ENCODE measurements at regions not wholly inside any gene's neighbourhood (a gene's known extent, or its start where the extent isn't known, plus 50 kb on each side); places are given as distances from the start of the nearest gene placed in this dataset.

GRCh38 chr16:5461141-5461540 lies 363.5 kb upstream of the EEF2KMT start:
- DNase-seq, result no peak
- WGBS, 2 donors (ENCODE audit: low coverage in 1 of 2), result 73% methylated on average over 8 of the region's 8 CpGs; no CpG with 5 or more reads in 1 of the 2 donors
- in situ Hi-C loops (cut with MboI; ENCODE audit: low pct_ligation_motif_present in 1 of 4, low pct_unique_long_range_greater_than_20kb in 1 of 4, low sequenced_read_pairs in 3 of 4), result no loop called here
- TF ChIP-seq POLR2AphosphoS5 (IDR thresholded peaks at IDR 0.05) (no peak), EP300 (IDR thresholded peaks at IDR 0.05; ENCODE audit: low read depth) (no peak), POLR2A (IDR thresholded peaks at IDR 0.05) (no peak)
- TF ChIP-seq, protein P1, sequence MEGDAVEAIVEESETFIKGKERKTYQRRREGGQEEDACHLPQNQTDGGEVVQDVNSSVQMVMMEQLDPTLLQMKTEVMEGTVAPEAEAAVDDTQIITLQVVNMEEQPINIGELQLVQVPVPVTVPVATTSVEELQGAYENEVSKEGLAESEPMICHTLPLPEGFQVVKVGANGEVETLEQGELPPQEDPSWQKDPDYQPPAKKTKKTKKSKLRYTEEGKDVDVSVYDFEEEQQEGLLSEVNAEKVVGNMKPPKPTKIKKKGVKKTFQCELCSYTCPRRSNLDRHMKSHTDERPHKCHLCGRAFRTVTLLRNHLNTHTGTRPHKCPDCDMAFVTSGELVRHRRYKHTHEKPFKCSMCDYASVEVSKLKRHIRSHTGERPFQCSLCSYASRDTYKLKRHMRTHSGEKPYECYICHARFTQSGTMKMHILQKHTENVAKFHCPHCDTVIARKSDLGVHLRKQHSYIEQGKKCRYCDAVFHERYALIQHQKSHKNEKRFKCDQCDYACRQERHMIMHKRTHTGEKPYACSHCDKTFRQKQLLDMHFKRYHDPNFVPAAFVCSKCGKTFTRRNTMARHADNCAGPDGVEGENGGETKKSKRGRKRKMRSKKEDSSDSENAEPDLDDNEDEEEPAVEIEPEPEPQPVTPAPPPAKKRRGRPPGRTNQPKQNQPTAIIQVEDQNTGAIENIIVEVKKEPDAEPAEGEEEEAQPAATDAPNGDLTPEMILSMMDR (IDR thresholded peaks at IDR 0.05), result no peak
- peaks cover 0 to 9% (median 4%) of the 10 kb centered on the region in 4 donors for H3K4me1 ChIP-seq
- H3K36me3 ChIP-seq, result no peaks in the 10 kb centered on the region
- no peaks in the 10 kb centered on the region for H3K9me3 ChIP-seq
- no peak overlapping the region for H3K4me3 ChIP-seq
- intact Hi-C loops (cut with DNase I; ENCODE audit: low total_unique reads), result no loop called here
- no peaks in the 10 kb centered on the region for H3K27me3 ChIP-seq
- no peak overlapping the region for H3K27ac ChIP-seq

DNA sequence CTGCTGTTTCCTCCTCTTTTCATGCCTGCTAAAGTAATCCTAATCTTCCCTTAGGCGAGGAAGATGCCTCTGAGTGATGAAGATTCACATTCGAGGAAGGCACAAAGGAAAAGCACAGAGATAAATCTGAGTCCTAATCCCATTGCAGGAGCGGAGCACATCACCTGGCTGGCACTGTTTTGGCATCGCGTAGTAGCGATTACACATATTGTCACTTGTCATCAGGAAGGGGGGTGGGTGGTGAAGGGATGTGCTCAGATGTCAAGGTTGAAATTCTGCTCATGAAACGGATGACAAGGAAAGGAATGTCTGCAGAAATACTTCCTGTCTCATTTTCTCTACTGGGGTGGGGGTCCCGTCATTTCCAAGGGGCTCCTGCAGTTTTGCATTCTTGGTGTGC lies 363.1 kb upstream of the EEF2KMT start:
- Histone ChIP-seq H3K27ac (no peak overlapping the region), H3K4me3 (no peak overlapping the region), H3K36me3 (no peaks in the 10 kb centered on the region), H3K27me3 (no peaks in the 10 kb centered on the region), H3K4me1 (peaks cover 0 to 9% (median 4%) of the 10 kb centered on the region in 4 donors), H3K9me3 (no peaks in the 10 kb centered on the region)
- no peak for DNase-seq
- 78 to 81% methylated on average over 6 to 8 of the region's 8 CpGs for WGBS, 2 donors (ENCODE audit: low coverage in 1 of 2)
- intact Hi-C loops (cut with DNase I; ENCODE audit: low total_unique reads), result no loop called here
- no peak for TF ChIP-seq POLR2A (IDR thresholded peaks at IDR 0.05)
- no peak for TF ChIP-seq POLR2AphosphoS5 (IDR thresholded peaks at IDR 0.05)
- TF ChIP-seq EP300 (IDR thresholded peaks at IDR 0.05; ENCODE audit: low read depth), result no peak
- TF ChIP-seq, protein P1 (IDR thresholded peaks at IDR 0.05), result no peak
- in situ Hi-C loops (cut with MboI; ENCODE audit: low pct_ligation_motif_present in 1 of 4, low pct_unique_long_range_greater_than_20kb in 1 of 4, low sequenced_read_pairs in 3 of 4), result no loop called here

DNA sequence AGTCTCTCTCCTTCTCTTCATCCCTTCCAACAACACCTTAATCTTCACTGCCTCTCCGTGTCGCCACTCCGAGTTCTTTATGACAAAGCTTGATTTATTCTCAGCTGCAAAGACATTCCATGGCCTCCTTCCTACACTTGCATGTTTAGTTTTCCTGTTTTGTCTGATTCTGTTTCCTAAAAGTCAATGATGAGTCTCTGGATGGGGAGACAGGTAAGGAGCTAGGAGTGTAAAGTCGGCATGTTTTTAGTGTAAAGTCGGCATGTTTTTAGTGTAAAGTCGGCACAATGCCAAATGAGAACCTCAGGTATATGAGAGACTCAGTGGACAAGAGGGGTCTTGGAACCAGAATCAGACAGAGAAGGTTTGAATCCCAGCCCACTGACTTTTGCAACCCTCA lies 362.3 kb upstream of the EEF2KMT start:
- Histone ChIP-seq H3K27me3 (no peaks in the 10 kb centered on the region), H3K4me1 (peaks cover 0 to 7% (median 3%) of the 10 kb centered on the region in 4 donors), H3K4me3 (no peak overlapping the region), H3K36me3 (no peaks in the 10 kb centered on the region), H3K27ac (no peak overlapping the region), H3K9me3 (no peaks in the 10 kb centered on the region)
- intact Hi-C loops (cut with DNase I; ENCODE audit: low total_unique reads), result no loop called here
- 75 to 80% methylated on average over 5 to 6 of the region's 6 CpGs for WGBS, 2 donors (ENCODE audit: low coverage in 1 of 2)
- in situ Hi-C loops (cut with MboI; ENCODE audit: low pct_ligation_motif_present in 1 of 4, low pct_unique_long_range_greater_than_20kb in 1 of 4, low sequenced_read_pairs in 3 of 4), result no loop called here
- no peak for DNase-seq
- no peak for TF ChIP-seq EP300 (IDR thresholded peaks at IDR 0.05; ENCODE audit: low read depth)
- no peak for TF ChIP-seq POLR2AphosphoS5 (IDR thresholded peaks at IDR 0.05)
- TF ChIP-seq POLR2A (IDR thresholded peaks at IDR 0.05), result no peak
- TF ChIP-seq, protein P1 (IDR thresholded peaks at IDR 0.05), result no peak

GRCh38 chr16:5455110-5455509 lies 357.5 kb upstream of the EEF2KMT start:
- Histone ChIP-seq H3K27me3 (no peaks in the 10 kb centered on the region), H3K36me3 (no peaks in the 10 kb centered on the region), H3K9me3 (no peaks in the 10 kb centered on the region), H3K27ac (no peak overlapping the region), H3K4me1 (no peaks in the 10 kb centered on the region), H3K4me3 (no peak overlapping the region)
- intact Hi-C loops (cut with DNase I; ENCODE audit: low total_unique reads), result no loop called here
- TF ChIP-seq POLR2A (IDR thresholded peaks at IDR 0.05), result no peak
- TF ChIP-seq, protein P1 (IDR thresholded peaks at IDR 0.05), result no peak
- TF ChIP-seq EP300 (IDR thresholded peaks at IDR 0.05; ENCODE audit: low read depth), result no peak
- 53 to 67% methylated on average over 1 of the region's 1 CpG for WGBS, 2 donors (ENCODE audit: low coverage in 1 of 2)
- peak; percentile 24 for DNase-seq
- in situ Hi-C loops (cut with MboI; ENCODE audit: low pct_ligation_motif_present in 1 of 4, low pct_unique_long_range_greater_than_20kb in 1 of 4, low sequenced_read_pairs in 3 of 4), result no loop called here

Measured in transverse colon (tissue), 4 donors.